HuH-7.5 (cell line): ENCODE measurements at regions not wholly inside any gene's neighbourhood (a gene's known extent, or its start where the extent isn't known, plus 50 kb on each side); places are given as distances from the start of the nearest gene placed in this dataset.
"Not testable (repeated sequence)": the region's sequence is repeated elsewhere in the genome, so short reads cannot be mapped to it uniquely, and the experiment has no call there.

Source experiments
- DNase-seq: peaks from one replicate; pipeline ENCODE4 v3.0.0; 2011; ENCODE audit warnings: low spot score

DNA sequence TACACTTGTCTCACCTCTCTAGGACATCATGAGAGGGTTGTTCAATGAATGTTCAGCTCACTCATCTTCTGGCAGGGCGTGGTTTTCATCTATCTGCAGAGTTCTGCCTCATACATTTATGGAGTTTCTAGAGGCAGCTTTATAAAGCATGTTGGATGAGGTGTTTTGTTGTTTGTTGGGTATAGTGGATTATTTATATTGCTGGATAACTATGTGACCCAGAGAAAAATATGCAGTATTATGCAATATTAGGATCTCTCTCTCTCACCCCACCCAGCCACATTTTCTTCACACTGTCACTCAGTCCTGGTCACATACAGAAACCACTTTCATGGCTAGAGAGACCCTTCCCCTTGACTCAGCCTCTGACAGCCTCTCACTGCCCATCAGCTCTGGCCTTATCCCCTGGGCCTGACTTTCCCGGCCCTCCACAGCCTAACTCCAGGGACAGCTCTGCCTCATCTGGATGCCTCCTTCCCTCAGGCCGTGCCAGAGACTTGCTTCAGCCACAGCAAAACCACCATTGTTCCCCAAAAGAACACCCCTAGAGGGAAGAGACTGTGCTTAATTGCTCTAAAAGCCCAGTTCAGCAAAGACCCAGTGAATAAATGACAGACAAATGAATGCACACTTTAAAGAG, 260.3 kb downstream of the MYCN start:
- no peak for DNase-seq

DNA sequence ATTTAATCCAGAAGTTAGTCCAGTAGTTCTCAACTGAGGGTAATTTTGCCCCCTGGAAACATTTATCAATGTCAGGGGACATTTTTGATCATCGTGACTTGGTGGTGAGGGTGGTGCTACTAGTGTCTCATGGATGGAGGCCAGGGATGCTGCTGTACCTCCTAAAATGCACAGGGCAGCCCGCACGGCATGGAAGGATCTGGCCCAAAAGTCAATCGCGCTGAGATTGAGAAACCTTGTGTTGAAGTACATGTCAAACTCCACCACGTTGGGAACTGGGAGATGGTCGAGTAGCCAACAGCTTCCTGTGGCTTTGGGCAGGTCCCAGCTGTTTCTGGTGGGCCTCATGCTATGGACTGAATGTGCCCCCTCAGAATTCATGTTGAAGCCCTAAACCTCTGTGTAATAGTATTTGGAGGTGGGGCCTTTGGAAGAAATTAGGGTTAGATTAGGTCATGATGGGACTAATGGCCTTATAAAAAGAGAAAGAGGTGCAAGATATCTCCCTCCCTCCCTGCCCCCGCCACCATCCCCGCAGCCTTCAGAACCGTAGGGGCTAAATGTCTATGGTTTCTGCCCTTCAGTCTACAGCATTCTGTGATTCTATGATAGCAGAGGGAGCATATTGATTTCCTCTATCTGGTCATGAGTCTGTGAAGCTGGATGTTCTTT, 259.7 kb downstream of the MYCN start:
- no peak for DNase-seq

DNA sequence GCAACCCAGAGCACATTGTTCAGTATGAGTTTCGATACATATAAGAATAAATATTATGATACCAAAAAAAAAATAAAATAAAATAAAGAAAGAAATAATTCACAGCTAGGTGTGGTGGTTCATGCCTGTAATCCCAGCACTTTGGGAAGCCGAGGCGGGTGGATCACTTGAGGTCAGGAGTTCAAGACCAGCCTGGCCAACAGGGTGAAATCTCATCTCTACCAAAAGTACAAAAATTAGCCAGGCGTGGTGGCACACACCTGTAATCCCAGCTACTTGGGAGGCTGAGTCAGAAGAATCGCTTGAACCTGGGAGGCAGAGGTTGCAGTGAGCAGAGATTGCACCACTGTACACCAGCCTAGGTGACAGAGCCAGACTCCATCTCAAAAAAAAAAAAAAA, 258.9 kb downstream of the MYCN start:
- DNase-seq, result not testable (repeated sequence)

DNA sequence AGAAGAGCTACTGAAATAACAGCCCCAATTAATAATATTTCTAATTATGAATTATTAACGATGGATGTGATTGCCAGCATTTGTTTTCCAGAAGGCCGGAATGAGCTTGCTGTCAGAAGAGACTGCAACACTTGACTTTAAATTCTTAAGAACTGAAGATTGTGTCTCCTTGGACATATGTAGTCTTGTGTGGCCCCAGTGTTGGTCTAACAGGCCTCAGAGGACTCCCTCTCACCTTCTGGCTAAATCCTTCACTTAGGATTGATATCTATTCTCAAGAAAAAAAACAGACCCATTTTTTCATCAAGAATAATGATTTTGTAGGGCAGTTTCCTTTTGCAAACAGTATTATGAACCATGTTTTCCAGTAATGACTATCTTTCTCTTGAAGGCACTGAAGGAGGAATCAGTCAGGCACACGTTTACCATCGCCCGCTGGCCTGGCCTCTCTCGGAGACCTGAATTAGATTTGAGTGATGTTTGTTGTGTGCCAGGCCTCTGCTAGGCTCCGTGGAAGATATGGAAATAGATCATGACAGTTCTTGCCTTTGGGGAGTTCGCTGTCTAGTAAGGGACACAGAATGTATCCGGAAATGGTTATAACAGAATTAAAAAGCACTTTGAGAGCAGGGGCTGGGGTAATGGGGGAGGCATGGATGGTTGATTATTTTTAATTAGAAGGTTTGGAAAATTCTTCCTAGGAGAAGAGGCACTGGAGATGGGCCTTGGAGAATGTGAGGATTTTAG, 258.0 kb downstream of the MYCN start:
- no peak for DNase-seq

DNA sequence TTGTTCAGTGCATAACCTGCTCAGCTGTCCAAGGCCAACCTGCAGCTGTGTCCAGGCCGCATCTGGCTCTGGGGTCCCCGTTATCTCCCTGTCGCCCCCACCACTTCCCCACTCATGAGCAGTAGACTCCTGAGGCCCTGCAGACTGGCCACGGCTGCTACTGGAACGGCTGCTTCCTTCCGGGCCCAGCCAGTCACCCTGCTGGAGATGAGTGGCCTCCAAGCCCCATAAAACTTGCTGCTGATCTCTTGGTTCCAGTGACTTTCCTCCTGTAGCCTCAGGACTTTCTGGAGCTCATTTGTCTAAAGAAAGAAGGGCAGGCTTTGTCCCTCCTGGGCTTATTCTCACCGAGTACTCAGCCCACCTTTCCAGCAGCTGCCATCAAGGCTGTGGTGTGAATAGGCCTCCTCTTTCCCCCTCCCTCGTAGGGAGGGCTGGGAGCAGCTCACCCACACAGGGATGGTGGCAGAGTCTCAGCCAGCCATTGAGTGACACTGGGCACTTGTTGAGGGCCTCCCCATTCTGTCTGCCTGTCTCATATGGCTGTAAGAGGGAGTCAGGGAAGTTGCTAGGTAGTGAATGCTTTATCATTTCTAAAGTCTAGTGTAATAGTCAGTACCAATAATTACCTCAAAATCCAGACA, 257.3 kb downstream of the MYCN start:
- DNase-seq, result no peak

DNA sequence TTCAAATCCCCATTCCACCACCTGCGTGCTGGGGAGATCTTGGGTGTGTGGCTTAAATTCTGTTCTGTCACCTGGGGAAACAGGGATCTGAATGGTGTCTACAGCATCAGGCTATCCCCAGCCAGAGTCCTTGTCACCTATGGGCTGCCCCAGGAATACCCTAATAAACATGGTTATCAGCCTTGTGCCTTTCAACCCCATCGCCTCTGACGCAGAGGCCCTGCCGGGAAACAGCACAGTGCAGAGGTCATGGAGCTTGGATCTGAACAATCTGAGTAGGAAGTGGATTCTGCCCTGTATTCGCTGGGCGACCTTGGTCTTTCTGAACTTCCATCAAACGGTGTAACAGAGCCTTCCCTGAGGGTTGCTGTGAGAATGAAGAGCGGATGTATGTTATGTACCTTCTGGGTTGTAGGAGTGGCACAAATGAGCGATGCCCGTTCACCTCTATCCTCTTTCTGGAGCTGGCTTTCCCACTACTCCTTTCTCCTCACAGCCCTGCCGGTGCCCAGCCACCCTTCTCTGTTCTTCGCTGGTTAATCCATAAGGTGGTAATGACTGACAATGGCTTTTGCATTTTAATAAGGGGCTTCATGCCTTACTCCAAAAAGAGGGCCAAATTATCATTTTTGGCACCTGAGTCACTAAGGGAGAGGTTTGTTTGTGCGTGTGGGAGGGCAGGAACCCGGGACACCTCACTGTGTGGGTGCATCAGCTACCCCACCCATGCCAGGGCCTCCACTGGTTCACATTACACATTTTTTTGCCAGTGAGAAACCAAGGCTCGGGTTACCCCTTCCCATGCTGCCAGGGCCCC, 256.5 kb downstream of the MYCN start:
- no peak for DNase-seq

DNA sequence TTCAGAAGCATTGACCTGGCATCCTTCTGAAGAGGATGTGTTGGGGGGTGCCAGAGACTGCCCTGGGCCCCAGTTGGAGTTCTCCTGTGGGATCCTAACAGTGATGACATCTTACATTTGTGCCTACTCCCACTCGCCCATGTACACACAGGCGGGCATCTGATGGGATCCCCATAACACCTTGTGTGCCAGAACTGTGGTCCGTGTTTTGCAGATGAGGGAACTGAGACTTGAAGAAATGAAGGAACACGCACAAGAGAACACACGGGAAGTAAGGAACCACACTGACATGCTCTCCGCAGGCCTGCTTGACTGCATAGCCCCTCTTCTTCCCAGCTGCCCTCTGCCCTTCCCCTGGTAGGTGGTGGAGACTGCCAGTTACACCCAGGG, 255.3 kb downstream of the MYCN start:
- DNase-seq, result no peak

DNA sequence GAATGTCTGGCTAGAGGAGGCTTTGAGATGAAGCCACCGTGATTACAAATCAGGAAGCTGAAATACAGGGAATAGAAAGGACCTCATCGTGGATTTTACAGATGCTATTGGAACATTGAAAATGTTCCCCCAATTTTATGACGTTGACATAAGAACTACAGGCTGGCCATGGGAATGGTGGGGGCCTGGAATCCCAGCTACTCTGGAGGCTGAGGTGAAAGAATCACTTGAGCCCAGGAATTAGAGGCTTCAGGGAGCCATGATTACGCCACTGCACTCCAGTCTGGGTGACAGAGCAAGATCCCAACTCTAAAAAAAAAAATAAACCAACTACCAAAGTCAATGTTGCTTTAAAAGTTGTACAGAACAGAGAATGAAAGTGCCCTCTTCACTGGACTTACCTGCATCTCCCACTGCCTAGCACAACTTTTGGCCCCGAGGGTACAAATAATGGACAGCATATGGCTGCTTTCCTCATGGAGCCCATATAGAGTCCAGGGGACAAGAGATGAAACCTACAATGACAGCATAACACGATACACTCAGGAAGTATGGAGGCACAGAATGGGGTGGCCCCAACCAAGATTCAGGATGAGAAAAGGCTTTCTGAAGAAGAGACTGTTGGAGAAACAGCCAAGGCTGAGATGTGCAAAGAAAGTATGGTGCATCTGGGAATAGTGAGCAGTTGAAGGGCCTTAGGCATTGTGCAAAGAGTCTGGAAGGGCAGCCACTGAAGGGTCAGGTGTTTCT, 254.8 kb downstream of the MYCN start:
- no peak for DNase-seq

DNA sequence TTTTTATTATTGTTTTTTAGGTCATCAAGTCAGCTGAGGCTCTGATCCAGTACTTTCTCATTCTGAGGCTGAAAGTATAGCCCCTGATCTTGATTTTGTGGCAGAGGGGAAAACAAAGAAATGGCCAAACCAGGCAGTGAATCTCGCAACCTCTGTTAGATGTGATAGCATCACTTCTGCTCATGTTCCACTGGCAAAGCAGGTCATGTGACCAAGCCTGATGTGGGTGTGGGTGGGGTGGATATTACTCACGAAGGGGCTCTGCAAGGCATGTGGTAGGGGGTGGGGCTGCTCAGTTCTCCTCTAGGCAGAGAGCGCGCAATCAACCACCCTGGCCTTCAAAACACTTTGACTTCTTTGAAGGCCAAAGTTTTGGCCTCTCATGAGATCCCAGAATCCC, 254.2 kb downstream of the MYCN start:
- no peak for DNase-seq

DNA sequence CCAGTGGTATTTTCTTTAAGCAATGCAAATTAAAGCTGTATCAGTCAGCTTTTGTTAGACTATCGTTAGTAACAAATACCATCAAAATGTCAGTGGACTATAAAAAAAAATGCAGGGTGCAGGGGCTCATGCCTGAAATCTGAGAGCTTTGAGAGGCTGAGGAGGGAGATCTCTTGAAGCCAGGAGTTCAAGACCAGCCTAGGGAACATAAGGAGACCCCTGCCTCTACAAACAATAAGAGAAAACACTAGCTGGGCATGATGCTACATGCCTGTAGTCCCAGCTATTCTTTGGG, 253.7 kb downstream of the MYCN start:
- no peak for DNase-seq

DNA sequence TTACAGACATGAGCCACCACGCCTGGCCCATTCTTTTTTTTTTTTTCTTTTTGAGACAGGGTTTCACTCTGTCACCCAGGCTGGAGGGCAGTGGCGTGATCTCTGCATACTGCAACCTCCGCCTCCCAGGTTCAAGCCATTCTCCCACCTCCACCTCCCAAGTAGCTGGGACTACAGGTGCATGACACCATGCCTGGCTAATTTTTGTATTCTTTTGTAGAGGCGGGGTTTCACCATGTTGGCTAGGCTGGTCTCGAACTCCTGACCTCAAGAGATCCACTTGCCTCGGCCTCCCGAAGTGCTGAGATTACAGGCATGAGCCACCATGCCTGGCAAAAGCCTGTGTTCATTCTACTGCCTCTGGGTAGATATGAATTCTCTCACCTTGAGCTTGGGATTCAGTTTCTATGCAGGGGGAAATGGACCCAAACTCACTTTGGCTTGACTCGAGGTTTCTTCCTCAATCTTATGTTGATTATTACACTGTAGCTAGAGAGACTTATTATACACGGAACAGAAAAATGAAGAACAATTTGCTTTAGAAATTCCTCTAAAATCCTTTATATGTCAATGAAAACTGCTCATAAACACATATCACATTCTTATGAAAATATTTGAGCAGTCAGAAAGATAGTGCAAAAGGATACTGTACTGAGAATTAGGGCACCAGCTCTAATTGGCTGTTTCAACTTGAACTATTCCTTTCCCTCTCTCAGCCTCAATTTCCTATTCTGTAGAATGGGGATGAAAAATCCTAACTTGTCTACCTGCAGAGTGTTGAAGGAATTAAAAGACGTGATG, 252.3 kb downstream of the MYCN start:
- DNase-seq, result no peak

DNA sequence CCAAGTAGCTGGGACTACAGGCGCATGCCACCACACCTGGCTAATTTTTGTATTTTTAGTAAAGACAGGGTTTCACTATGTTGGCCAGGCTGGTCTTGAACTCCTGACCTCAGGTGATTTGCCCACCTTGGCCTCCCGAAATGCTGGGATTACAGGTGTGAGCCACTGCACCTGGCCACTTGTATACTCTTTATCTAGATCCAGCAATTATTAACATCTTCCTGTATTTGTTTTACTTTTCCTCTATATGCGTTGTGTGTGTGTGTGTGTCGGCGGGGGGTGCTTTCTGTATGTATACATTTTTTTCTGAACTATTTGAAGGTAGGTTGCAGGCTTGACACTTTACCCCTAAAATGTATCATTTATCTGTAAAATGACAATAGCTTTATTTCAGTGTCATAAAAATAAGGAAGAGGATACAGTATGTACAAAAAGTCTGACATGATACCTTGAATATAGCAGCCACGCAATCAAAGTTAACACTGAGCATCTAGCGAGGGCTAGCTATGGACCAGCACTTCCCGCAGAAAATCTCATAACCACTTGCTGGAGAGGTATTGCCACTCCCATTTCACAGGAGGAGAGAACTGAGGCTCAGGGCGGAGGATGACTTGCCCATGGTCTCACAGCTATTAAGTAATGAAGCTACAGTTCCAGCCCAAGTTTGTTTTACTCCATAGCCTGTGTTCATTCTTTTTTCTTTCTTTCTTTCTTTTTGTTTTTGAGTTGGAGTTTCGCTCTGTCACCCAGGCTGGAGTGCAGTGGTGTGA, 251.3 kb downstream of the MYCN start:
- no peak for DNase-seq

DNA sequence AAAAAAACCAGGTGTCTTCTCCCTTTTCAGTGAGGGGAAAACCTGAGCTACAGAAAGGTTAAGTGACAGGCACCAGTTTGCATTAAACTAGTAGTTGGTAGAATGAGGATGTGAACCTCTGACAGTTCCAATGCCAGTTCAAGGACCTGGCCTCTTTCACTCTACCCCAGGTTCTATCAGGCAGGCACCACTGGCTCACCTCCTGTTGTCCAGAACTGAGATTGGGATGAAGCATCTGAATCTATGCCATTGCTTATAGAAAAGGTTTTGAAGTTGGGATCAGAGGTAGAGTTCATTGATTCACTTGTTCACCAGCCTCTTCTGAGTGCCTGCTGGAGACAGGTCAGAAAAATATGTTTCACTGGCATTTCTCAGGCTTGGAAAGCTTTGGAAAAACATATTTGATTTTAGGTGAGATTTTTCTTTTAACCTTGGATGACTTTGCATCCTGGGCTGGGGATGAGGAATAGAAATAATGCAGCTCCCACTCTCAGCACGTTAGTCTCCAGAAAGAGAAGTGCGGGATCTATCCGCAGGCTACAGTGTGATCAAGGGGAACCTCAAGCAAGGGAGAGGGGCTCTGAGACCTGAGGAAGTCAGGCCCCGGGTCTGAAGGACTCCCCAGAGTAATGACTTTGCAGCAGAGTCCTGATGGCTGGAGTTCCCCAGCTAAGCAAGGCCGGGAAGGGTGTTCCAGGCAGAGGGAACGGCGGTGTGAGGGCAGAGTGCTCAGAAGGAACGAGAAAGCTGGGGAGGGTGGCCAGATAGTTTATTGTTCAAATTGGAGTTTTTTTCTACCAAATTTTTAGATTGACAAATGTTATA, 250.3 kb downstream of the MYCN start:
- DNase-seq, result no peak

DNA sequence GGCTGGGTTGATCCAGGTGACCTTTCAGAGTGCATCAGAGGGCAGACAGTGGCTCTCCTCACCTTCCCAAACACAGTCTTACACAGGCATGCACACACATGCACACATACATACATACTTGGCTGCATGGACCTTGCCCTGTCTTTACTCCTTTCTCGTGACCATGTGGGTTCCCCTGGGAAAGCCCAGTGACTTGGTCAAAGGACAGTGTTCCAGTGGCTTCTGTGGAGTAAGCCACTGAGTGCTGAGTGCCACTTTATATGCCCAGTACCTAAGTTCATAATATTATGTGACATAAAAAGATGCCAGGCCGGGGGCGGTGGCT, 249.4 kb downstream of the MYCN start:
- no peak for DNase-seq

DNA sequence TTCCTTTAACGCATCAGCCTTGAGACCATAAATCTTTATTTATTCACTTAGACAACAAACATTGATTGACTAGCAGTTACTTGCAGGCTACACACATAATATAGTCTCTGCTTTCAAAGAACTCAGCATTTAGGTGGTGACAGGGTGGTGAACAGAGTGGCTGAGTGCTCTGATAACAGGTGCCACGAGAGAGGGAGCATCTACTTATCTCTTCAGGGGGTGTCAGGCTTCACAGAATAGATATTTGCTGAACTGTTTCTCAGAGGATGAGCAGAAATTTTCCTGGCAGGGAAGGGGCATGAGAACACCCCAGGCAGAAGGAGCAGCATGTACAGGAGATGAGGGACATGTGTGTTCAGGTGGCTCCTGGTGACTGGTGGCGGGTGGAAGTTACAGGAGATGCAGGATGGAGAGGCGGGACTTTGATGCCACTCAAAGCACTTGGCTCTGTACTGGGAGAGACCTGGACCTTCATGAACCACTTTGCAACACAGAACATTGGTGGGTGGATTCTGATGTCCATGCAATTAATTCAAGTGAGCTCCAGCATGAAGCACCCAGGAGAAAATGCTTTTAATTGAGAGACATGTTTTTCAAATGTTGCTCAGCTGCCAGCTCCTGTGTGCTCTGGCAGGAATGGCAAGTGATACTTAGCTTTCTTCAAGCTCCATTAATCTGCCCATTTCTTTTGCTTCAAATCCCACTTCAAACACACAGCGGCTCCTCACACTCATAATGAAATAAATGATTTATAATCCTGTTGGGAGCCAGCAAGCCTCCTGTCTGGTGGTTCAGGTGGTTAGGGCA, 248.9 kb downstream of the MYCN start:
- DNase-seq, result no peak

DNA sequence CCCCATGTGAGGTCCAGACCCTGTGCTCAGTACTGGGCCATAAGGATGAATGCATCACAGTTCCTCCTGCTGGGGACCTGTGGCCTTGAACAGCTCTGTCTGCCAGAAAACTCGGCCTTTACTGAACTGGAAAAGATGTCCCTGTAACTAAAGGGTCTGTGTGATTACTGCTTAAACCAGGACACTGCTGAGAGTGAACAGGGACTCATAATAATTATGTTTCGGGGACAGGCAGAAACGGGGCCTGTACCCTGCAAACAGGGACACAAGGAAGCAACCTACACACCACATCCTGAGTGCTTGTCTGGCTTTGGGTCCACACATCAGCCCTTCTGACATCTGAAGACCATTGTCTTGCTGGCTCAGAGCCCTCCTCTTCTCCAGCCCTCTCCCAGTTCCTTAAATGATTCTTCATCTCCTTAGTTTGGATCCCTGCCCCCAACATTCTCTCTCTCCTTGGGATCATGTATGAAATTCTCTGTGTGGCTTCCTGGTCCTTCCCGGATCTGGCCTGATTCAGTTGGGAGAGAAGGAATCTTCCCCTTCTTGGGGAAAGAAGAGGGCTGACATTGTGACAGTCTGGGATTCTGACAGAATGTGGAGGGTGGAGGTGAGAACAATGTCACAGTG, 248.0 kb downstream of the MYCN start:
- no peak for DNase-seq

DNA sequence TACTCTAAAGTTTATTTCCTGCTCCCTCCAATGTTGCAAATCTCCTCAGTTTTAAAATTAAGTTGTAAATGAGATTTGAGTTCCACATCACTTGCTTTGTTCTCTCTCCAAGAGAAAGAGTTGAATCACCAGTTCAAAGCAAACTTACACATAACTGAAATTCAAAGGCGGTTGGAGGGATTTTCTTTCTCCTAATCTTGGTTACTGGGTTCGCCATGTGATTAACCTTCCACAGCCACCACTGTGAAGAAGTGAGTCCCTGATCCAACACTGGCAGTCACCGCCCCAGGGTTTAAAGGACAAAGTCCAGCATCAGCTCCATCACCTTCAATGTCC, 247.1 kb downstream of the MYCN start:
- no peak for DNase-seq
